Liver (tissue), 8 donors: ENCODE measurements at regions not wholly inside any gene's neighbourhood (a gene's known extent, or its start where the extent isn't known, plus 50 kb on each side); places are given as distances from the start of the nearest gene placed in this dataset.

ENCODE experiments used
- DNase-seq: peaks from one replicate; pipeline ENCODE4 v3.0.0-alpha.2; 2017; ENCODE audit warnings: low spot score
- H3K27ac ChIP-seq, 2 donors: one replicate each; pipeline ENCODE4 v1.7.0; 2013; ENCODE audit warnings: inconsistent platforms in 2 of 2, low read length in 2 of 2, control low read depth in 1 of 2, low read depth in 1 of 2, mild to moderate bottlenecking in 1 of 2
- H3K27me3 ChIP-seq, 4 donors: one replicate each; pipeline versions ENCODE4 v1.6.1 to v1.7.0; 2013; ENCODE audit warnings: low read length in 3 of 4, inconsistent platforms in 1 of 4, mild to moderate bottlenecking in 1 of 4, moderate library complexity in 1 of 4; ENCODE audit not compliant: control insufficient read depth in 4 of 4, insufficient read depth in 4 of 4
- H3K36me3 ChIP-seq, 4 donors: one replicate each; pipeline versions ENCODE4 v1.6.1 to v1.7.0; 2013; ENCODE audit warnings: low read length in 3 of 4, mild to moderate bottlenecking in 3 of 4, low read depth in 1 of 4, moderate library complexity in 1 of 4; ENCODE audit not compliant: control insufficient read depth in 4 of 4, insufficient read depth in 3 of 4
- H3K4me1 ChIP-seq, 4 donors: one replicate each; pipeline versions ENCODE4 v1.6.1 to v1.7.0; 2013; ENCODE audit warnings: low read length in 3 of 4, mild to moderate bottlenecking in 3 of 4, moderate library complexity in 1 of 4; ENCODE audit not compliant: control insufficient read depth in 4 of 4, insufficient read depth in 4 of 4
- H3K4me3 ChIP-seq, 3 donors: one replicate each; pipeline versions ENCODE4 v1.6.1 to v1.7.0; 2013; ENCODE audit warnings: low read length in 3 of 3, control low read depth in 1 of 3, low read depth in 1 of 3, mild to moderate bottlenecking in 1 of 3
- H3K9ac ChIP-seq, 2 donors: one replicate each; pipeline ENCODE4 v1.7.0; 2013; ENCODE audit warnings: low read length in 2 of 2, mild to moderate bottlenecking in 2 of 2, moderate library complexity in 2 of 2, control low read depth in 1 of 2, low read depth in 1 of 2
- H3K9me3 ChIP-seq, 4 donors: one replicate each; pipeline versions ENCODE4 v1.6.1 to v1.7.0; 2013; ENCODE audit warnings: low read length in 3 of 4; ENCODE audit not compliant: control insufficient read depth in 4 of 4
- ATF3 ChIP-seq: IDR thresholded peaks from 2 replicates; pipeline ENCODE4 v1.6.1; 2016; ENCODE audit warnings: antibody characterized with exemption
- CTCF ChIP-seq: fragments of 150-350 bp; IDR thresholded peaks from 2 replicates; pipeline ENCODE4 v1.5.1; 2017; ENCODE audit warnings: improper control_type of control experiment, low read depth, low read length; ENCODE audit not compliant: missing input control
- EGR1 ChIP-seq, 2 donors: IDR thresholded peaks; 2 replicates each; pipeline ENCODE4 v1.6.1; 2016 to 2018; ENCODE audit warnings: antibody characterized with exemption in 2 of 2, low read depth in 2 of 2
- FOXA2 ChIP-seq: IDR thresholded peaks from 2 replicates; pipeline ENCODE4 v1.6.1; 2016; ENCODE audit warnings: antibody characterized with exemption
- GABPA ChIP-seq, 2 donors: IDR thresholded peaks in 1 of 2; conservative IDR thresholded peaks in 1 of 2; 2 replicates each; pipeline ENCODE4 v1.6.1; 2016; ENCODE audit warnings: antibody characterized with exemption in 2 of 2, mild to moderate bottlenecking in 1 of 2, moderate library complexity in 1 of 2
- HNF4A ChIP-seq, 2 donors: conservative IDR thresholded peaks; 2 replicates each; pipeline ENCODE4 v1.6.1; 2016; ENCODE audit warnings: antibody characterized with exemption in 2 of 2, mild to moderate bottlenecking in 2 of 2
- HNF4G ChIP-seq: IDR thresholded peaks from 2 replicates; pipeline ENCODE4 v1.6.1; 2016; ENCODE audit warnings: antibody characterized with exemption
- JUND ChIP-seq, 2 donors: IDR thresholded peaks; 2 replicates each; pipeline ENCODE4 v1.6.1; 2016; ENCODE audit warnings: antibody characterized with exemption in 2 of 2
- MAX ChIP-seq: IDR thresholded peaks from 2 replicates; pipeline ENCODE4 v1.6.1; 2016; ENCODE audit warnings: antibody characterized with exemption
- NR2F2 ChIP-seq: IDR thresholded peaks from 2 replicates; pipeline ENCODE4 v1.6.1; 2016; ENCODE audit warnings: antibody characterized with exemption
- RAD21 ChIP-seq, 2 donors: IDR thresholded peaks; 2 replicates each; pipeline ENCODE4 v1.6.1; 2016; ENCODE audit warnings: antibody characterized with exemption in 2 of 2, mild to moderate bottlenecking in 2 of 2
- REST ChIP-seq: IDR thresholded peaks from 2 replicates; pipeline ENCODE4 v1.6.1; 2016; ENCODE audit warnings: antibody characterized with exemption, mild to moderate bottlenecking
- RXRA ChIP-seq, 2 donors: IDR thresholded peaks; 2 replicates each; pipeline ENCODE4 v1.6.1; 2017 to 2018; ENCODE audit warnings: antibody characterized with exemption in 2 of 2, mild to moderate bottlenecking in 1 of 2
- SP1 ChIP-seq: IDR thresholded peaks from 2 replicates; pipeline ENCODE4 v1.6.1; 2018; ENCODE audit warnings: antibody characterized with exemption, mild to moderate bottlenecking
- YY1 ChIP-seq: IDR thresholded peaks from 2 replicates; pipeline ENCODE4 v1.6.1; 2016; ENCODE audit warnings: antibody characterized with exemption, mild to moderate bottlenecking
- ZBTB33 ChIP-seq: IDR thresholded peaks from 2 replicates; pipeline ENCODE4 v1.6.1; 2016; ENCODE audit warnings: antibody characterized with exemption
- WGBS: extraction: QIAGEN DNeasy Blood & Tissue Kit; methylation state at CpG from one replicate; pipeline ENCODE4 v1.1.7; 2013; 5-methylcytosine and 5-hydroxymethylcytosine counted together
- donor health status: healthy.
- donor health status: healthy.
- donor health status: healthy.
- donor health status: healthy.
- donor health status: healthy.

- TF ChIP-seq REST (no peak), SP1 (no peak)
These were observed 671.3 kb upstream of the CHAC2 start (continued) for GRCh38 chr2:53096351-53096750.

GRCh38 chr2:53095664-53096063 lies 671.9 kb upstream of the CHAC2 start:
- WGBS: 53% methylated on average over 1 of the region's 1 CpG
- no peaks in the 10 kb centered on the region for H3K36me3 ChIP-seq
- no peaks in the 10 kb centered on the region for H3K4me1 ChIP-seq
- no peak overlapping the region for H3K27ac ChIP-seq
- DNase-seq: no peak
- no peak overlapping the region for H3K4me3 ChIP-seq
- H3K27me3 ChIP-seq: no peaks in the 10 kb centered on the region
- no peak overlapping the region for H3K9ac ChIP-seq
- H3K9me3 ChIP-seq: no peaks in the 10 kb centered on the region
- no peak for TF ChIP-seq GABPA (IDR thresholded peaks at IDR 0.05 in 1 of 2, conservative IDR thresholded peaks at IDR 0.05 in 1 of 2)
- TF ChIP-seq SP1: no peak
- no peak for TF ChIP-seq NR2F2
- no peak for TF ChIP-seq RAD21 (IDR thresholded peaks at IDR 0.05)
- TF ChIP-seq HNF4A (conservative IDR thresholded peaks at IDR 0.05): no peak
- TF ChIP-seq HNF4G: no peak
- no peak for TF ChIP-seq YY1
- no peak for TF ChIP-seq MAX
- TF ChIP-seq FOXA2: no peak
- no peak for TF ChIP-seq RXRA (IDR thresholded peaks at IDR 0.05)
- no peak for TF ChIP-seq ATF3
- no peak for TF ChIP-seq EGR1 (IDR thresholded peaks at IDR 0.05; ENCODE audit: low read depth in 2 of 2)
- no peak for TF ChIP-seq JUND (IDR thresholded peaks at IDR 0.05)
- TF ChIP-seq CTCF: no peak

- no peak overlapping the region for H3K4me3 ChIP-seq
- H3K4me1 ChIP-seq: no peaks in the 10 kb centered on the region
- H3K9me3 ChIP-seq: no peaks in the 10 kb centered on the region
- DNase-seq: no peak
- WGBS: 91% methylated on average over 1 of the region's 1 CpG
- no peaks in the 10 kb centered on the region for H3K36me3 ChIP-seq
- H3K27me3 ChIP-seq: no peaks in the 10 kb centered on the region
- no peak overlapping the region for H3K27ac ChIP-seq
- H3K9ac ChIP-seq: no peak overlapping the region
- no peak for TF ChIP-seq ZBTB33
- TF ChIP-seq RAD21 (IDR thresholded peaks at IDR 0.05): no peak
- TF ChIP-seq RXRA (IDR thresholded peaks at IDR 0.05): no peak
- no peak for TF ChIP-seq HNF4A (conservative IDR thresholded peaks at IDR 0.05)
- no peak for TF ChIP-seq FOXA2
- TF ChIP-seq REST: no peak
- no peak for TF ChIP-seq MAX
- TF ChIP-seq CTCF: no peak
These were observed 672.4 kb upstream of the CHAC2 start for GRCh38 chr2:53095227-53095626.
